Brain microvascular endothelial cell (primary cell): ENCODE measurements at regions not wholly inside any gene's neighbourhood (a gene's known extent, or its start where the extent isn't known, plus 50 kb on each side); places are given as distances from the start of the nearest gene placed in this dataset.
"Not testable (repeated sequence)": the region's sequence is repeated elsewhere in the genome, so short reads cannot be mapped to it uniquely, and the experiment has no call there.

Source experiments
- DNase-seq: peaks from one replicate; pipeline ENCODE4 v3.0.0-alpha.2; 2020
- H3K27ac ChIP-seq: fragments of 250-450 bp; sonication (Bioruptor Pico); 2 replicates; pipeline ENCODE4 v1.5.1; 2020; ENCODE audit warnings: mild to moderate bottlenecking, moderate library complexity
- H3K27me3 ChIP-seq: fragments of 250-450 bp; sonication (Bioruptor Pico); replicated peaks from 2 replicates; pipeline ENCODE4 v1.5.1; 2020; ENCODE audit warnings: mild to moderate bottlenecking
- H3K36me3 ChIP-seq: fragments of 250-450 bp; sonication (Bioruptor Pico); replicated peaks from 2 replicates; pipeline ENCODE4 v1.5.1; 2020; ENCODE audit warnings: mild to moderate bottlenecking
- H3K4me3 ChIP-seq: 2 replicates; pipeline ENCODE4 v1.5.1; 2011; ENCODE audit warnings: low read depth, mild to moderate bottlenecking, control low read depth, low read length, moderate library complexity
- CTCF ChIP-seq: IDR thresholded peaks from 2 replicates; pipeline ENCODE4 v1.5.1; 2011; ENCODE audit warnings: low read depth, mild to moderate bottlenecking, moderate library complexity, low read length, control low read depth, inconsistent platforms; ENCODE audit errors: missing control alignments
- in situ Hi-C: cut with HindIII; loops from 2 replicates; pipeline ENCODE4 v1.10.0; 2017; ENCODE audit warnings: low sequenced_read_pairs, low pct_ligation_motif_present

- H3K27me3 ChIP-seq, H3K4me3 ChIP-seq, DNase-seq, H3K27ac ChIP-seq, in situ Hi-C loops, H3K36me3 ChIP-seq: not testable (repeated sequence)
Measured at GRCh38 chr4:142897518-142897917, 51.4 kb upstream of the INPP4B start.

GRCh38 chr4:142900622-142901021 is 54.5 kb upstream of the INPP4B start:
- Histone ChIP-seq H3K36me3 (no peaks in the 10 kb centered on the region), H3K27me3 (no peaks in the 10 kb centered on the region), H3K4me3 (no peak overlapping the region), H3K27ac (no peak overlapping the region)
- in situ Hi-C loops, result no loop called here
- TF ChIP-seq CTCF, result no peak
- DNase-seq, result no peak

GRCh38 chr4:142901166-142901662 is 55.1 kb upstream of the INPP4B start:
- Histone ChIP-seq H3K4me3 (no peak overlapping the region), H3K36me3 (no peaks in the 10 kb centered on the region), H3K27ac (no peak overlapping the region), H3K27me3 (no peaks in the 10 kb centered on the region)
- DNase-seq, result peak; percentile 24
- in situ Hi-C loops, result no loop called here
- TF ChIP-seq CTCF, result no peak

- H3K36me3 ChIP-seq, in situ Hi-C loops, H3K4me3 ChIP-seq, DNase-seq, H3K27me3 ChIP-seq, H3K27ac ChIP-seq: not testable (repeated sequence)
Measured at GRCh38 chr4:142903617-142904016, 57.5 kb upstream of the INPP4B start.

GRCh38 chr4:142909908-142910307 is 63.8 kb upstream of the INPP4B start:
- no peak for DNase-seq
- Histone ChIP-seq H3K27ac (no peak overlapping the region), H3K27me3 (no peaks in the 10 kb centered on the region), H3K36me3 (no peaks in the 10 kb centered on the region), H3K4me3 (no peak overlapping the region)
- TF ChIP-seq CTCF, result no peak
- in situ Hi-C loops, result no loop called here

GRCh38 chr4:142913034-142913433 is 66.9 kb upstream of the INPP4B start:
- in situ Hi-C loops, result no loop called here
- no peak for TF ChIP-seq CTCF
- H3K27me3 ChIP-seq, result no peaks in the 10 kb centered on the region
- H3K4me3 ChIP-seq, result no peak overlapping the region
- H3K27ac ChIP-seq, result no peak overlapping the region
- no peak for DNase-seq
- H3K36me3 ChIP-seq, result no peaks in the 10 kb centered on the region

GRCh38 chr4:142913461-142914030 is 67.4 kb upstream of the INPP4B start:
- no peak overlapping the region for H3K4me3 ChIP-seq
- in situ Hi-C loops, result no loop called here
- no peak for DNase-seq
- TF ChIP-seq CTCF, result no peak
- H3K27me3 ChIP-seq, result no peaks in the 10 kb centered on the region
- no peak overlapping the region for H3K27ac ChIP-seq
- no peaks in the 10 kb centered on the region for H3K36me3 ChIP-seq
